Activated CD4-positive, alpha-beta T cell treated with anti-CD3 and anti-CD28 coated beads, Interleukin-2, Interleukin-4, amounts not matched to agents 100 ng/mL and 50 ng/mL, durations not matched to agents 16 hours and 8 hours (primary cell): ENCODE measurements at regions not wholly inside any gene's neighbourhood (a gene's known extent, or its start where the extent isn't known, plus 50 kb on each side); places are given as distances from the start of the nearest gene placed in this dataset.
A peak's percentile ranks its signal among the peaks of the same experiment; 100 is the strongest.

Experiments
- DNase-seq: peaks from one replicate; pipeline ENCODE4 v3.0.0-alpha.2; 2020; ENCODE audit warnings: low spot score

DNA sequence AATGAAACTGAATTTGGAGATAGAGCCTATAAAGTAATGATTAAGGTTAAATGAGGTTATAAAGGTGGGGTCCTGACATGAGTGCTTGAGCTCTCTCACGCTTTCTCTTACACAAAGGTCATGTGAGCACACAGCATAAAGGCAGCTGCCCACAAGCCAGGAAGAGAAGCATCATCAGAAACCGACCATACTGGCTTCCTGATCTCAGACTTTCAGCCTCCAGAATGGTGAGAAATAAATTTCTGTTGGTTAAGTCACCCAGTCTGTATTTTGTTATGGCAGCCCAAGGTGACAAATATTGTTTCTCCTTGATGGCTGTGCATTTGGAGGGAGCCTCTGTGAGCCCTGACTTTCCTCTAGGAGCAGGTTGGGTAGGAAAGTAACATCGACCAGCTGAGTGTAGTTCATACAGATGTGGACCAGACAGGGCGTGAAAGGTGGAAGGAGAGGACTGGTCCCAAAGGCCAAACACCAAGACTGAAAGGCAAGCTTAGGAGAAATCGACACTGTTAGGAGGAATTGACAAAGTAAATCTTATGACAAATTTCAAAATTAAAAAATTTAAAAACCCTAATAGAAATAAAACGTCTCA lies 97.6 kb upstream of the SLC38A2 start:
- peak; percentile 31 for DNase-seq

DNA sequence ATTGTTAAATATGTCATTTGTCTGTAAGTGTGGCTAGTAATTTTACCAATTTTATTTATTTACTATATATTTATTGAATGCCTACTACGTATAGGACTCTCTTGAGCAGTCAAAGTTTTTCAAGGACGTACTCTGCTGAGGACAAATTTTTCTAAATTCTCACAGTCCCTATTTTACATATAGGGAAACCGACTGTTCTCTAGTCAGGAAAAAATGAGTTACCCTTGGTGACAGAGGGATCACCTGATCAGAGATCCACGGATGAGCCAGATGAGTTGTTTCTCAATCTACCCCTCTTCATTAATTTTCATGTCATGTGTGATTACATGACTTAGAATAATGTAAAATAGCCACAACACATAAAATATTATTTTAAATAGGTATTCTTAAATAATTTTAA lies 96.2 kb upstream of the SLC38A2 start:
- DNase-seq: no peak

- DNase-seq: no peak
Observed at GRCh38 chr12:46468160-46468559, 95.6 kb upstream of the SLC38A2 start.

GRCh38 chr12:46465307-46465706 lies 92.7 kb upstream of the SLC38A2 start:
- no peak for DNase-seq

GRCh38 chr12:46464863-46465262 lies 92.3 kb upstream of the SLC38A2 start:
- no peak for DNase-seq

DNA sequence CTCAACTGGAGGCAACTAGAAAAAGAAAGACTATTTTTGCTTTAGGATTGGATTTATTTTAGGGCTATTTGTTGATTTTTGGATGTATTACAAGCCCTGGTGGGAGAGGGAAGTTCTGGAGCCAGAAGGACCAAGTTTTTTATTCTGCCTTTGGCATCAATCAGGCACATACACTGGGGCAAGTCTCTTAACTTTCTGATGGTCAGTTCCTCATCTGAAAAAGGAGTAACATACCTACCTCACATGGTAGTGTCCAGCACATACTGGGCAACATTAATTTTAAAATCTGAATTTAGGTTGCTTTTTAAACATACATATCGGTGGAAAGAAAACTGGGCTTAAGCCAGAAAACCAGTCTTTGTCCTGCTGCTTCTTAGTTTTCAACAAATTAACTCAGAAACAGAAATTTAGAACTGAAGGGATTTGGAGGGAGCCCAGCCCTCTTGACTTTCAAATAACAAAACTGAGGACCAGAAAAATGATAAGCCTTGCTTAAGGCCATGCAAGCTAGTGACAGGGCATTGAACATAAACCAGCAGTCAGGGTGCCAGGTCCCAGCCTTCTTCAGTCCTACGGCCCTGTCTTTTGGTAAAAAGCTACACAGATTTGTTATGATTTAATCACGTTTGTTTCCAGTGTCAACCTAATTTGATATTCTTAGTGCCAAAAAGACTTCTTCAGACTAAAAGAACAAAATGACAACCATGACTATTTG lies 90.2 kb upstream of the SLC38A2 start:
- no peak for DNase-seq

GRCh38 chr12:46461907-46462640 lies 89.5 kb upstream of the SLC38A2 start:
- DNase-seq: no peak

DNA sequence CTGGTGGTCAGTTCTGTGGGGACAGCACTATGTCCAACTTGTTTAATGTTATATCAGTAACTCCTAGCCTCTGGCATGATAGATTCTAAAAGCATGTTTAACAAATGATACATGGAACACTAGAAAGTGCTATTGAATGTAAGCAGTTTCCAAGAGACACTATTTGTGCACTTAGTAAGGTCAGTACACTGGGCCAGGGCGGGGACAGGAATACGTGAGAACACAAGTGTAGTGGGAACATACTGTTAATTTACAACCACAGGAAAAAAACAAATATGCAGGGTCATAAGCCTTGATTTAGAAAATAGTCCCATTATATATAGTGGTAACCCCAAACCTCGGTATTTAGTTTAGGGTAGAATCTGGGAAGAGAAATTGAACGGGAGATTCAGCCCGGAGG lies 88.9 kb upstream of the SLC38A2 start:
- DNase-seq: no peak

DNA sequence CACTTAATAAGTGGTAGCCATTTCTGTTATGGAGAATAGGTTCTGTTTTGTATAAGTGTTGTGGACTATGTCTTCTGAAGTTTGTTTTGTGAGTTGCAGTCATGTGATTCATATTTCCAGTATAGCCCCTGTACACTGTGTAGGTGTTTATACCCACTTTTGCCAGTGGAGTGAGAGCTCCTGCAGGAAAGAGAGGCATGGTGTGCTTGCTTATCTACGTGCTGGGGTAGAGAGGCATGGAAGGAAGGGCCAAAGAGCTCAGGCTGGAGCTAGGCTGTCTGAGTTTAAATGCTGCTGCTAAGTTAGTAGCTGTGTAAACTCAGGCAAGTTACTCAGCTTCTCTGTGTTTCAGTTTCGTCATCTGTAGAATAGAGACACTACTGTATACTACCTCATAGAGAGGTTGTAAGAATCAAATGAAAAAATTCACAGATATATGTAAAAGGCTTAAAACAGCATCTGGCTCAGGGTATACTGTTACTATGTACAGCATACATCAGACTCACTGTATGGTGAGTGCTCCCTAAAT lies 88.2 kb upstream of the SLC38A2 start:
- peak; percentile 44 for DNase-seq

DNA sequence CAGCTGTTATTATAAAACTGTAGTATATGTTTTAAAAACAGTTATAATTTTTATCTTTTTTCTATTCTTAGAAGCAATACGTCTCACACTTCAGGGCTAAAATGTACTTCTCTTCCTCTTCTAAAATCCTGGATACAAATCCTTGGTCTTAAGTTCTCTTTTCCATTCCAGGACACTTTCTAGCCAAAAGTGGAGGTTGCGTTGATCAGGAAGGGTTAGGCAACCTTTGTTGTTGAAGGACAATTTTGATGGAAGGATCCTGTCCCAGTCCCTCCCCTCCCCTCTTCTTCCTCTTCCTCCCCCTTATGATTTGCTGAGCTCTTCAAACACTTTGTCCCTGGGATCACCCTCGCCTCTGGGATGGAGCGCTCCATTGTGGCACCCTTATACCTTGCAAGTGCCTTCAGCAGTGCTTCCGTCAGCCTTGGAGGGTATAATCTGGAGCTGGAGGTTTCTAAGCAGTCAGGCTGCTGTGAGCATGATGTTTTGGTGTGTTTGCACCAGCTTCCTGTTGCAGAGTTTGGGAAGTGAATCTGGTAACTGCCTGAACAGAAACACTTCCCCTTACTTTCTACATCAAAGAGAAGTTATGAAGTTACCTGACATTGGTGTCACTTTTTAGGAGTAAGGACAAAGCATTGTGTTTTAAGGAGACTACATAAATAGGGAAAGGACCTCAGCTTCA lies 87.4 kb upstream of the SLC38A2 start:
- DNase-seq: no peak

GRCh38 chr12:46459111-46459510 lies 86.5 kb upstream of the SLC38A2 start:
- peak; percentile 74 for DNase-seq

- peak; percentile 50 for DNase-seq
Observed at GRCh38 chr12:46458500-46459102, 86.0 kb upstream of the SLC38A2 start.

DNA sequence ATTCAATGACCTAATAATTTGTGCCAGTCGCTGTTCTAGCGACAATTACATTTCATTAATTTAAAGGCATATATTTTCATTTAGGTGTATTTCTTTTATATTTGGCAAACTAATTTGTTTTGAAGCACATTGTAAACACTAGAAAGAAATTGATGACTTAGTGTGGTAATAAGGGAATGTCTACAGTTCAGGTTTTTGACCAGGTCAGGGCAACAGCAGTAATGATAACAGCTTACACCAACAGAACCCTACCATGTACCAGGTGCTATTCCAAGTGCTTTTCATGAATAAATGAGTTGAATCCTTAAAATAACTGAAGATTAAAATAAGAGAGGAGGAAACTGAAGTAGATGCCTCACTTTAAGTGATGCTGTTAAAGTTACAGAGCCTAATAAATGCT lies 85.4 kb upstream of the SLC38A2 start:
- no peak for DNase-seq

GRCh38 chr12:46456356-46457334 lies 84.1 kb upstream of the SLC38A2 start:
- DNase-seq: no peak

DNA sequence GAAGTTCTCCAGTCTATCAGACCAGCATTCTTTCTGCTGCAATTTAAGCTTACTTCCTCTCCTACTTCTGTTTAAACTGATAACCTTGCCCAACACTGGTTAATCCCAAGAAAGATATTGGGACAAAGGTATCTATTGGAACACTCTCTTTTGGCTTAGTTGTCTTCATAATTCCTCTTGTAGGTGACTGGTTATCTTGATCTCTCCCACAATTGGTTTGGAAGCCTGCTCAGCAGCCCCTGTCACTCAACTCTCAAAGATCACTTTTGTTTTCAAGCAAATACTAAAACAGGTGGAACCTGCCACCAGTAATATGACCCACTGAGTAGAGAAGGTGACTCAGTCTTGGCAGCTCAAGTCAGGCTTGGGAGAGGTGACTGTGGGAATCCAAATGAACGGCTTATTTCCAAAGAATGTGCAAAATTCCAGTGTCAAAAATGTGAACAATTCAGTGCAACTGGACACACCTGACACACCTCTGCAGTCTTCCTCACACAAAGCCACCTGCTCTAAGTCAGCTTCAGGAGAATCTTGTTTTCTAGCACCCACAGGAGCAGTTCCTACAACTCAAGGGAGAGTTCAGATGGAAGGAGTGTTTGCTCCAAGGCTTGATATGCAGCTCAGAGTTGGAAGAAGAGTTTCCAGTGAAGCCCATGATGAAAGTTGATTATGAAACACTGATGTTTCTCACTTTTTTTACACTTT lies 83.2 kb upstream of the SLC38A2 start:
- DNase-seq: no peak

- DNase-seq: no peak
Observed at GRCh38 chr12:46454981-46455380, 82.4 kb upstream of the SLC38A2 start.

- no peak for DNase-seq
Observed at GRCh38 chr12:46453428-46453827, 80.9 kb upstream of the SLC38A2 start.

GRCh38 chr12:46452776-46453175 lies 80.2 kb upstream of the SLC38A2 start:
- no peak for DNase-seq

- DNase-seq: no peak
Observed at GRCh38 chr12:46452061-46452615, 79.6 kb upstream of the SLC38A2 start.
